MM.1S (cell line): ENCODE measurements at regions not wholly inside any gene's neighbourhood (a gene's known extent, or its start where the extent isn't known, plus 50 kb on each side); places are given as distances from the start of the nearest gene placed in this dataset.

Experiments
- DNase-seq: peaks from one replicate; pipeline ENCODE4 v3.0.0-alpha.2; 2015
- H2AFZ ChIP-seq: fragments of 300-600 bp; sonication (generic); 2 replicates; pipeline ENCODE4 v1.6.0; 2016; ENCODE audit warnings: antibody characterized with exemption, low read length
- H3F3A ChIP-seq: fragments of 300-600 bp; sonication (generic); 2 replicates; pipeline ENCODE4 v1.6.1; 2016; ENCODE audit warnings: mild to moderate bottlenecking, antibody characterized with exemption, low read length, moderate library complexity, mixed read lengths; ENCODE audit not compliant: insufficient read depth
- H3K27ac ChIP-seq: fragments of 300-600 bp; sonication (generic); 2 replicates; pipeline ENCODE4 v1.5.1; 2016; ENCODE audit warnings: mild to moderate bottlenecking, low read length
- H3K27me3 ChIP-seq: fragments of 300-600 bp; sonication (generic); replicated peaks from 2 replicates; pipeline ENCODE4 v1.6.0; 2016; ENCODE audit warnings: low read length; ENCODE audit not compliant: insufficient read depth
- H3K36me3 ChIP-seq: fragments of 300-600 bp; sonication (generic); replicated peaks from 2 replicates; pipeline ENCODE4 v1.6.1; 2016; ENCODE audit warnings: mild to moderate bottlenecking, low read length, mixed read lengths; ENCODE audit not compliant: insufficient read depth
- H3K4me1 ChIP-seq: fragments of 300-600 bp; sonication (generic); 2 replicates; pipeline ENCODE4 v1.6.1; 2016; ENCODE audit warnings: low read length, mixed read lengths
- H3K4me2 ChIP-seq: fragments of 300-600 bp; sonication (generic); 2 replicates; pipeline ENCODE4 v1.6.0; 2016; ENCODE audit warnings: low read depth, low read length
- H3K4me3 ChIP-seq: fragments of 300-600 bp; sonication (generic); 2 replicates; pipeline ENCODE4 v1.5.1; 2016; ENCODE audit warnings: low read length, mixed read lengths
- H3K79me2 ChIP-seq: fragments of 300-600 bp; sonication (generic); 2 replicates; pipeline ENCODE4 v1.6.1; 2016; ENCODE audit warnings: mixed run types, low read length, mixed read lengths
- H3K9ac ChIP-seq: fragments of 300-600 bp; sonication (generic); 2 replicates; pipeline ENCODE4 v1.6.1; 2016; ENCODE audit warnings: low read length, mixed read lengths
- H3K9me2 ChIP-seq: fragments of 300-600 bp; sonication (generic); replicated peaks from 2 replicates; pipeline ENCODE4 v1.6.1; 2016; ENCODE audit warnings: mild to moderate bottlenecking, low read length, mixed read lengths; ENCODE audit not compliant: insufficient read depth
- H3K9me3 ChIP-seq: fragments of 300-600 bp; sonication (generic); replicated peaks from 2 replicates; pipeline ENCODE4 v1.6.1; 2016; ENCODE audit warnings: mild to moderate bottlenecking, low read length, mixed read lengths; ENCODE audit not compliant: insufficient read depth
- H4K20me1 ChIP-seq: fragments of 300-600 bp; sonication (generic); 2 replicates; pipeline ENCODE4 v1.6.1; 2016; ENCODE audit warnings: mild to moderate bottlenecking, low read length, moderate library complexity, mixed read lengths; ENCODE audit not compliant: insufficient read depth
- EZH2 ChIP-seq: fragments of 300-600 bp; sonication (generic); optimal IDR thresholded peaks from 2 replicates; pipeline ENCODE3; 2017; ENCODE audit warnings: low read depth, mild to moderate bottlenecking, antibody characterized with exemption, low read length, mixed read lengths
- EZH2phosphoT487 ChIP-seq: fragments of 300-600 bp; sonication (generic); IDR thresholded peaks from 2 replicates; pipeline ENCODE4 v1.6.1; 2018; ENCODE audit warnings: antibody characterized with exemption, low read length
- TF ChIP-seq, protein P1 (sequence below): fragments of 300-600 bp; sonication (generic); IDR thresholded peaks from 2 replicates; pipeline ENCODE4 v1.5.1; 2016; ENCODE audit warnings: antibody characterized with exemption, low read length, mixed read lengths

DNA sequence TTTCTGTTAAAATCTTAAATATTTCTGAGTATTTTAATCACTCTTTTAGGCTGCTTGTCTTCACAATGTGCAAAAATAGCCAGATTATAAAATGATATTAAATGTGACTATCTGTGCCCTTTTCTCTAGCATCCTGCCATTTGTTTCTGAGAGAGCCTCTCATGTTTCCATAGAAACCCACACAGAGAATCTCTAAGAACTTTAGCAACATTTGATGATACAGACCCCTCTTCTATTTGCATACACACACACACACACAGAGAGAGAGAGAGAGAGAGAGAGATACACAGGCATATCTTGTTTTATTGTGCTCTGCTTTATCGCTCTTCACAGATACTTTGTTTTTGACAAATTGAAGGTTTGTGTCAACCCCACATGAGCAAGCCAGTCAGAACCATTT is 134.5 kb upstream of the DDX18 start:
- H3K4me1 ChIP-seq, result no peaks in the 10 kb centered on the region
- H3K9me2 ChIP-seq, result no peaks in the 10 kb centered on the region
- TF ChIP-seq, protein P1, sequence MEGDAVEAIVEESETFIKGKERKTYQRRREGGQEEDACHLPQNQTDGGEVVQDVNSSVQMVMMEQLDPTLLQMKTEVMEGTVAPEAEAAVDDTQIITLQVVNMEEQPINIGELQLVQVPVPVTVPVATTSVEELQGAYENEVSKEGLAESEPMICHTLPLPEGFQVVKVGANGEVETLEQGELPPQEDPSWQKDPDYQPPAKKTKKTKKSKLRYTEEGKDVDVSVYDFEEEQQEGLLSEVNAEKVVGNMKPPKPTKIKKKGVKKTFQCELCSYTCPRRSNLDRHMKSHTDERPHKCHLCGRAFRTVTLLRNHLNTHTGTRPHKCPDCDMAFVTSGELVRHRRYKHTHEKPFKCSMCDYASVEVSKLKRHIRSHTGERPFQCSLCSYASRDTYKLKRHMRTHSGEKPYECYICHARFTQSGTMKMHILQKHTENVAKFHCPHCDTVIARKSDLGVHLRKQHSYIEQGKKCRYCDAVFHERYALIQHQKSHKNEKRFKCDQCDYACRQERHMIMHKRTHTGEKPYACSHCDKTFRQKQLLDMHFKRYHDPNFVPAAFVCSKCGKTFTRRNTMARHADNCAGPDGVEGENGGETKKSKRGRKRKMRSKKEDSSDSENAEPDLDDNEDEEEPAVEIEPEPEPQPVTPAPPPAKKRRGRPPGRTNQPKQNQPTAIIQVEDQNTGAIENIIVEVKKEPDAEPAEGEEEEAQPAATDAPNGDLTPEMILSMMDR, result no peak
- TF ChIP-seq EZH2phosphoT487, result no peak
- TF ChIP-seq EZH2, result no peak
- no peak overlapping the region for H3K27ac ChIP-seq
- H4K20me1 ChIP-seq, result no peaks in the 10 kb centered on the region
- no peak overlapping the region for H3K4me3 ChIP-seq
- no peak overlapping the region for H2AFZ ChIP-seq
- H3K79me2 ChIP-seq, result no peaks in the 10 kb centered on the region
- no peak overlapping the region for H3K4me2 ChIP-seq
- no peaks in the 10 kb centered on the region for H3K27me3 ChIP-seq
- no peaks in the 10 kb centered on the region for H3K36me3 ChIP-seq
- no peak overlapping the region for H3K9ac ChIP-seq
- DNase-seq, result no peak
- H3K9me3 ChIP-seq, result no peaks in the 10 kb centered on the region
- H3F3A ChIP-seq, result no peaks in the 10 kb centered on the region

DNA sequence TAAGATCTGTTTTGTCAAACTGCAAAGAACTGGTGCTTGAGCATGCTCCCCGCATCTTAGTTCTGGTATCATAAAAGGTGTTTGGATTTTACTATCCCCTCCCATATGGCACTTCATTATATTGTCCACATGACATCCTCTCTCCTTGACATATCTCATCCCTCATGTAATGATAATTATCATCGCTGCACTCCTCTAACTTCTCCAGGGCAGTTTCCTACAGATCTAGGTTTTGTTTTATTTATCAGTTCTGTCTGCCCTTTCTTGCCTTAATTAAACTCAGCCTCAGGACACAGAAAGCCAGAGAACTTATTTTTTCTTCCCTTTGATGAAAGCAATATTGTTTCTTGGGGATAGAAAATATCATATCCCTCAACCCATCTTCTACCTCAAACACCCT is 129.6 kb upstream of the DDX18 start:
- no peak overlapping the region for H2AFZ ChIP-seq
- no peak overlapping the region for H3K4me3 ChIP-seq
- H3K9me2 ChIP-seq, result no peaks in the 10 kb centered on the region
- no peak overlapping the region for H3K4me2 ChIP-seq
- no peaks in the 10 kb centered on the region for H3K27me3 ChIP-seq
- TF ChIP-seq EZH2, result no peak
- TF ChIP-seq, protein P1, result no peak
- no peak overlapping the region for H3K27ac ChIP-seq
- DNase-seq, result no peak
- H3K79me2 ChIP-seq, result no peaks in the 10 kb centered on the region
- no peaks in the 10 kb centered on the region for H4K20me1 ChIP-seq
- H3K36me3 ChIP-seq, result no peaks in the 10 kb centered on the region
- H3F3A ChIP-seq, result no peaks in the 10 kb centered on the region
- H3K9ac ChIP-seq, result no peak overlapping the region
- no peaks in the 10 kb centered on the region for H3K4me1 ChIP-seq
- no peaks in the 10 kb centered on the region for H3K9me3 ChIP-seq

DNA sequence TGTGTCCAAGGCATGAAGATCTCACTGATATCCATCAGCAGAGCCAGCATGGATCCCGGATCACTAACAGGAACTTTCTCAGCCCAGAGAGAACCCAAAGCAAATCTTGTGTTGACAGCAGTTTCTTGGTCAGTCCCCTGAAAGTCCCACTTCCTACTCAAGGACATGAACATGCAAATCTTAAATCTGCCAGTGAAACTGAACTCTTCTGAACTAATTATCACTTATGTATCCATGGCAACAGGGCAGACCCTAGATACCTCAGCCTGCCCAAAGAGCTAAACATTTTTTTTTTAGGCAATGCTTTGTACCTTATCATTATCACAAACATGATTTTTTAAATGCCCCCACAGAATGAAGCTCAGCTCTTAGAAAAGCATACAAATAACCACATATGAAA is 127.8 kb upstream of the DDX18 start:
- no peaks in the 10 kb centered on the region for H3K79me2 ChIP-seq
- H3F3A ChIP-seq, result no peaks in the 10 kb centered on the region
- H3K27ac ChIP-seq, result no peak overlapping the region
- H3K36me3 ChIP-seq, result no peaks in the 10 kb centered on the region
- H3K4me3 ChIP-seq, result no peak overlapping the region
- no peak overlapping the region for H3K9ac ChIP-seq
- no peaks in the 10 kb centered on the region for H4K20me1 ChIP-seq
- DNase-seq, result peak; percentile 73
- H3K9me3 ChIP-seq, result no peaks in the 10 kb centered on the region
- no peak overlapping the region for H2AFZ ChIP-seq
- no peaks in the 10 kb centered on the region for H3K9me2 ChIP-seq
- H3K4me1 ChIP-seq, result no peaks in the 10 kb centered on the region
- TF ChIP-seq EZH2phosphoT487, result no peak
- TF ChIP-seq, protein P1, result no peak
- no peak for TF ChIP-seq EZH2
- no peaks in the 10 kb centered on the region for H3K27me3 ChIP-seq
- no peak overlapping the region for H3K4me2 ChIP-seq

DNA sequence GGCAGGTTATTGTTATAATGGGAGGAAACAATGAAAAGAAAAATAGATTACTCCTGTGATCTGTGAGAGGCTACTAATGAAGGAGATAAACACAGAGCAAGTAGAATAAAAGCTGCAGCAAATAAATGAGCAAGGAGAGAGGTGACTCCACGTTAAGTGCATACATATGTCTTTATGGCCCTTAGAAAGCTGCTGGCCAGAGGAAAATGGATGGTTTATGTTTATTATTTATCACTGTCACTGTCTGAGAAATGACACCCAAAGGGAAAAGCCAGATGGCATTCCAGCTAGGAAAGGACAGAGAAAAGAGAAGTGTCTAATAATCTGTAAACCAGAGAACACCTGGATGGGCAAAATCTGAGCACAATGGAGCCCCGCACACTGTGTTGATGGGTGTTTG is 122.9 kb upstream of the DDX18 start:
- no peak overlapping the region for H2AFZ ChIP-seq

More for the DNA sequence above, 122.9 kb upstream of the DDX18 start:
- no peaks in the 10 kb centered on the region for H3K79me2 ChIP-seq
- H3K4me1 ChIP-seq, result 0 out of 2 replicates have a peak, but pooled peaks cover 3% of the 10 kb centered on the region
- no peak overlapping the region for H3K27ac ChIP-seq
- H3K4me3 ChIP-seq, result no peak overlapping the region
- H3K9me2 ChIP-seq, result no peaks in the 10 kb centered on the region
- H3K9ac ChIP-seq, result no peak overlapping the region
- no peak overlapping the region for H3K4me2 ChIP-seq
- TF ChIP-seq EZH2 (no peak), EZH2phosphoT487 (no peak)
- TF ChIP-seq, protein P1, result no peak
- H3K9me3 ChIP-seq, result no peaks in the 10 kb centered on the region
- DNase-seq, result no peak
- no peaks in the 10 kb centered on the region for H3K27me3 ChIP-seq
- no peaks in the 10 kb centered on the region for H3F3A ChIP-seq
- no peaks in the 10 kb centered on the region for H4K20me1 ChIP-seq
- H3K36me3 ChIP-seq, result no peaks in the 10 kb centered on the region
